ENCODE measurements at regions not wholly inside any gene's neighbourhood (a gene's known extent, or its start where the extent isn't known, plus 50 kb on each side); places are given as distances from the start of the nearest gene placed in this dataset.

DNA sequence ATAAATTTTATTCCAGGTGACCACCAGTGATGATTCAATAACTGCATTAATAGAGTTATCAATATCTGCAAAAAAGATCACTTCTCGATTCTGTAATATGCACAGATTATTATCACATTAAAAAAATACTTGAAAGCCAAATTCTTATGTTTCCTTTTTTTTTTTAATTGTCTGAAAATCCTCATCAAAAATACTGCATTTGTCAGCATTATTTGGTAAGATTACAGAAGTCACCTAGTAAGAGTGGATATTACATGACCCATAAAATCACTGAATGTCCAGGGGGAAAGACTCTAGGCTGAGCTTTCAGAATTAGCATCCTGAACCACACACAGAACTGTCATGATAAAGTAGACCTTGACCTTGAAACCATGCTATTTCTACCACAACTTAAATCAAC, 617.2 kb upstream of the CDH7 start:
- TF ChIP-seq GATA1 (IDR thresholded peaks at IDR 0.05; ENCODE audit: low read depth, low read length) (no peak), POLR2A (IDR thresholded peaks at IDR 0.05; ENCODE audit: low read length) (no peak)
